ENCODE measurements at regions not wholly inside any gene's neighbourhood (a gene's known extent, or its start where the extent isn't known, plus 50 kb on each side); places are given as distances from the start of the nearest gene placed in this dataset.

GRCh38 chr7:138169441-138169851, 93.2 kb downstream of the AKR1D1 start:
- no peak overlapping the region for H3K27ac ChIP-seq
- no peaks in the 10 kb centered on the region for H3K27me3 ChIP-seq
- no peaks in the 10 kb centered on the region for H3K4me1 ChIP-seq
- no peak for TF ChIP-seq CTCF (IDR thresholded peaks at IDR 0.05)
- H3K36me3 ChIP-seq = no peaks in the 10 kb centered on the region
- H3K4me3 ChIP-seq = no peak overlapping the region
- H3K9ac ChIP-seq (ENCODE audit: low read depth in 2 of 2, low read length in 2 of 2) = no peak overlapping the region
- no peak for DNase-seq
- intact Hi-C loops (cut with DNase I) = no loop called here
- H3K9me3 ChIP-seq = no peaks in the 10 kb centered on the region

DNA sequence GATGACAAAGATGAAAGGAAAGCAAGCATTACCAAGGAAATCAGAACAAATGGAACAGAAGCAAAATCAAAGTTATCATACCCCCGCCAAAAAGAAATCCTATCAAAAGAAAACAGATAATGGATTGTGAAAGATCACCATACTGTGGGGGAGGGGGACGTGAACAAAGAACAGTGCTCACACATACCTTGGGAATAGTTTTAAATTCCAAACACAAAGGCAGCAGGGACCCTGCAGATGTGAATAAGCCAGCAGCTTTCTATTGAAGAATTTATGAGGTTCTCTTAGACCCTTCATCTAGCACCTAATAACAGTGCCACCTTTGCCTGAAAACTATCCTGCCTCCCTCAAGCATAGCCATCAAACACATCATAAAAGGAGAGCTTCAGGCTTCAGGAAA, 94.0 kb downstream of the AKR1D1 start:
- Histone ChIP-seq H3K27ac (no peak overlapping the region), H3K9me3 (no peaks in the 10 kb centered on the region), H3K4me3 (no peak overlapping the region), H3K9ac (ENCODE audit: low read depth in 2 of 2, low read length in 2 of 2) (no peak overlapping the region), H3K4me1 (no peaks in the 10 kb centered on the region), H3K36me3 (no peaks in the 10 kb centered on the region), H3K27me3 (no peaks in the 10 kb centered on the region)
- DNase-seq = no peak
- intact Hi-C loops (cut with DNase I) = no loop called here
- TF ChIP-seq CTCF (IDR thresholded peaks at IDR 0.05) = no peak

GRCh38 chr7:138170959-138171703, 94.9 kb downstream of the AKR1D1 start:
- Histone ChIP-seq H3K27me3 (no peaks in the 10 kb centered on the region), H3K4me3 (no peak overlapping the region), H3K9ac (ENCODE audit: low read depth in 2 of 2, low read length in 2 of 2) (no peak overlapping the region), H3K27ac (no peak overlapping the region), H3K9me3 (no peaks in the 10 kb centered on the region), H3K36me3 (no peaks in the 10 kb centered on the region), H3K4me1 (no peaks in the 10 kb centered on the region)
- no peak for TF ChIP-seq CTCF (IDR thresholded peaks at IDR 0.05)
- DNase-seq = no peak
- intact Hi-C loops (cut with DNase I) = no loop called here

DNA sequence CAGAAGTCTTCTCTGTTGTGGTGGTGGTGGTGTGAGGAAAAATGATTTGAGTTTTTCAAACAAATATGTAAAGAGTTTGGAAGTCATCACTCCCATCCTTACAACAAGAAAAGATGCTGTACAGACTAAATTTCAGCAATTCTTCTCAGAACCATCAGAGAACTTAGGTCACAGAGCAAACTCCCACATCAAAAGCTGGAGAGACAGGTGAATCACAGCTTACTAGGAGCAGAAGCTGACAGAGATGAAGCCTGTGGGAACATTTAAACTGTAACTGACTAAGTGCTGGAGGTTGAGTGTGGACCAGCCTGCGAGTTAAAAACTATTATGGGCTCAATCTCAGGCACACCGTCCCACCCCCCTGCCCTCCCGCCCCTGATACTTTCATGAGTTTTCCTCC, 97.3 kb downstream of the AKR1D1 start:
- TF ChIP-seq CTCF (IDR thresholded peaks at IDR 0.05) = no peak
- Histone ChIP-seq H3K36me3 (no peaks in the 10 kb centered on the region), H3K4me1 (no peaks in the 10 kb centered on the region), H3K4me3 (no peak overlapping the region), H3K9me3 (no peaks in the 10 kb centered on the region), H3K27ac (no peak overlapping the region), H3K9ac (ENCODE audit: low read depth in 2 of 2, low read length in 2 of 2) (no peak overlapping the region), H3K27me3 (no peaks in the 10 kb centered on the region)
- intact Hi-C loops (cut with DNase I) = no loop called here
- no peak for DNase-seq

- intact Hi-C loops (cut with DNase I) = no loop called here
- H3K36me3 ChIP-seq = no peaks in the 10 kb centered on the region
- H3K9ac ChIP-seq (ENCODE audit: low read depth in 2 of 2, low read length in 2 of 2) = no peak overlapping the region
- no peaks in the 10 kb centered on the region for H3K27me3 ChIP-seq
- H3K4me3 ChIP-seq = no peak overlapping the region
- no peak overlapping the region for H3K27ac ChIP-seq
- no peaks in the 10 kb centered on the region for H3K9me3 ChIP-seq
- TF ChIP-seq CTCF (IDR thresholded peaks at IDR 0.05) = no peak
- no peak for DNase-seq
- H3K4me1 ChIP-seq = no peaks in the 10 kb centered on the region
These were observed 99.8 kb downstream of the AKR1D1 start for GRCh38 chr7:138176060-138176459.

Measured in colonic mucosa (tissue), 4 donors.